NCI-H146 treated with DMSO at 0.1 percent for 48 hours (cell line): ENCODE measurements at regions not wholly inside any gene's neighbourhood (a gene's known extent, or its start where the extent isn't known, plus 50 kb on each side); places are given as distances from the start of the nearest gene placed in this dataset.

Experiments
- DNase-seq: peaks from one replicate; lab custom pipeline; 2025; ENCODE audit not compliant: unreplicated experiment; lab: John Stamatoyannopoulos, UW

GRCh38 chr20:7383216-7383615, 557.0 kb downstream of the HAO1 start:
- DNase-seq: no peak

- DNase-seq: no peak
These were observed 552.5 kb downstream of the HAO1 start for GRCh38 chr20:7387638-7388193.

DNA sequence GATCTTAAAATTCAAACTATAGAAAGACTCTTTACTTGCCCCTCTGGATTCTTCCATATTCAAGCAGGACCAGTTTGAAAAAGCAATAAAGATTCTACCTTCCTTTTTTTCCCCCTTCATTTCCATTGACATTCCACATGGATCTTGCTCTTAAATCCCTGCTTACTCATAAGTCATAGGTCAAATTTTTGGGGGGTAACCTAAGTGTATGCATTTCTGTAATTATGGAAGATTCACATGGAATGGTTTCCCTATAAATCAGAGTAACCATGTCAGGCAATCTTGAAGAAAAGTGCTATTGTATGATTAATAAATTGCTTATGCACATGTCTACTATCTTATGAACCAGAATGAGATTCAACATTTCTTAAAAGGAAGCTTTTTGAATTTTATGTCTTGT, 551.0 kb downstream of the HAO1 start:
- no peak for DNase-seq

- DNase-seq: no peak
These were observed 547.6 kb downstream of the HAO1 start for GRCh38 chr20:7392542-7393206.

DNA sequence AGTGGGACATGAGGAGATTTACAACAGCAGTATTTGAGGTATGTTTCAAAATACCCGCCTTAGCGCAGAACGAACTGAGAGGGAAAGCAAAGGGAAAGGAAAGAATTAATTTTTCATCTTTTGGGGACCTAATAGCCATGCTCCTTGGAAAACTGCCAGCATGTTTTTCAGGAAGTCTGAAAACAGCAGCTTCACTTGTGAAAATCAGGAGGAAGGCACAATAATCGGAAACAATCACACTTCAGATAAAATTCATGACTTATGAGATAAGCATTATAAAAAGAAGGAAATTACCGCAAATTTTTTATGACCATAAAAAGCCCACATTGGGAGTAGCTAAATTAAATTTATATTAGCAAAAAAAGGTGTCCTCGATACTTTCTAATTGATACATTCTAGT, 541.1 kb downstream of the HAO1 start:
- no peak for DNase-seq

GRCh38 chr20:7399575-7399974, 540.7 kb downstream of the HAO1 start:
- no peak for DNase-seq

- no peak for DNase-seq
These were observed 533.6 kb downstream of the HAO1 start for GRCh38 chr20:7406671-7407070.

GRCh38 chr20:7410150-7410549, 530.1 kb downstream of the HAO1 start:
- no peak for DNase-seq

DNA sequence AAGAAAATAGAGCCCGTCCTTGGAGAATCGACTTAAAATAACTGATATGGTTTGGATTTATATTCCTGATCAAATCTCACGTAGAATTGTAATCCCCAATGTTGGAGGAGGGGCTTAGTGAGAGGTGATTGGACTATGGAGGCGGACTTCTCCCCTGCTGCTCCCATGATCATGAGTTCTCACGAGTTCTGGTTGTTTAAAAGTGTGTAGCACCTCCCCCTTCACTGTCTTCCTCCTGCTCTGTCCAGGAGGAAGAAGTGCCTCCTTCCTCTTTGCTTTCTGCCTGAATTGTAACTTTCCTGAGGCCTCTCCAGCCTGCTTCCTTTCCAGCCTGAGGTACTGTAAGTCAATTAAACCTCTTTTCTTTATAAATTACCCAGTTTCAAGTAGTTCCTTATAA, 529.2 kb downstream of the HAO1 start:
- DNase-seq: no peak

DNA sequence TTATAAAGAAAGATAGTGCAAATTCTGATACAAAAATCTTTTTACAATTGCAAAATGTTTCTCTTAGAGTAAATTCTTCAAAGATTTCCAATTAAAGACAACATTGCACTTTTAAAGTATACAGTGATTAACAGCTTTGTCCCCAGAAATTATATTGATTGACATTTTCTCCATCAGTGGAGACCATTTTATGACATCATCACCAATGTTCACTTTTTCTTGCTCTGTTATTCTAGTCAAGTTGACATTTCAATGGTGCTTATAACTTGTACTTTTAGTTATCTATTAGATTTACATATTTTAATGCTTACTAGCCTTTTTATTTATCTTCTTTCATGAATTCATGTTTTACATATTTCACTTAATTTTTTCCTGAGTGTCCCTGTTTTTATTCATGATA, 524.8 kb downstream of the HAO1 start:
- DNase-seq: no peak

DNA sequence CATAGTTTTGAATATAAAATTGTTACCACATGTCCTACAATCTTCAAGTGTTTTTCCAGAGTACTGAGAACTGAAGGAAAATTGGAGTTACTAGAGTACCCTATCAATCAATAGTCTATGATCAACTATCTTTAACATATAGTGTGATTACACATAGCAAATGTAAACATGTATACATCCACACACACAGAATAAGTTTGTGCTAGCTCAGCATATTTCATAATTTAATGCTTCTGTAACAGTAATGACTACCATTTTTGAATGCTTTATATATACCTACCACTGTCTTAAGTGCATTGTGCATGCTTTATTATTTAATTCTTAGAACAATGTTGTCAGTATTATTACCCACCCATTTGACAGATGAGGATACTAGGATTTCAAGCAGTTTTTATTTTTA, 523.9 kb downstream of the HAO1 start:
- DNase-seq: no peak

DNA sequence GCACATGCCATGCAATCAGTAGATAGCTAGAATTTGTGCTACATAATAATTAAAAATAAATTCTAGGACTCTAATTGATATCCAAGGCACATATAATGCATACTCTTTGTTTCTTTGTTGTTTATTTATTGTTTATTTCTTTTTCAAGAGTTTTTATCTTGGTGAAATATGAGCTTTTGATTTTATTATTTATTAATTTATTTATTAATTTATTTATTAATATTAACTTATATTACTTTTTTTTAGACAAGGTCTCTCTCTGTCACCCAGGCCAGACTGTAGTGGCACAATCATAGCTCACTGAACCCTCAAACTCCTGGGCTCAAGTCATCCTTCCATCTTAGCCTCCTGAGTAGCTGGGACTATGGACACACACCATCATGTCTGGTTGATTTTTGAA, 519.9 kb downstream of the HAO1 start:
- DNase-seq: no peak

- peak; percentile 93 for DNase-seq
These were observed 513.3 kb downstream of the HAO1 start for GRCh38 chr20:7426890-7427496.

GRCh38 chr20:7428946-7429345, 511.3 kb downstream of the HAO1 start:
- no peak for DNase-seq

DNA sequence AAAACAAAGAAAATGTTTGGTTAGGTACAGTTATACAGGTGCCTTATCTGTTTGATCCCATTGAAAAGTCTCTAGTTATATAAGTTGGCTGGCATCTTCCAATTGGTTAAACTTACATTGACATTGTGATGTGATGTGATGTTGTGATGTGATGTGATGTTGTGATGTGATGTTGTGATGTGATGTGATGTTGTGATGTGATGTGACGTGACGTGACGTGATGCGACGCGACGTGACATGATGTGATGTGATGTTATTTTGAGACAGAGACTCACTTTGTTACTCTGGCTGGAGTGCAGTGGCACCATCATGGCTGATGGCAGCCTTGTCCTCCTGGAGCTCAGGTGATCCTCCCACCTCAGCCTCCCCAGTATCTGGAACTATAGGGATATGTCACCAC, 507.6 kb downstream of the HAO1 start:
- no peak for DNase-seq

- no peak for DNase-seq
These were observed 502.9 kb downstream of the HAO1 start for GRCh38 chr20:7437311-7437710.

DNA sequence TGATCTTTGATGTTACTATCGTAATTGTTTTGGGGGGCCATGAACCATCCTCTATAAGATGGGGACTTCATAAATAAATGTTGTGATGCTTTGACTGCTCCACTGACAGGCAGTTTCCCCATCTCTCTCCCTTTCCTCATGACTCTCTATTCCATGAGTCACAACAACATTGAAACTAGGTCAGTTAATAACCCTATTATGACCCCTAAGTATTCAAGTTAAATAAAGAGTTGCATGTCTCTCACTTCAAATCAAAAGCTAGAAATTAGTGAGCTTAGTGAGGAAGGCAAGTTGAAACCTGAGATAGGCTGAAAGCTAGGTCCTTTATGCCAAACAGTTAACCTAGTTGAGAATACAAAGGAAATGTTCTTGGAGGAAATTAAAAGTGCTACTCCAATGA, 491.0 kb downstream of the HAO1 start:
- no peak for DNase-seq

- DNase-seq: no peak
These were observed 487.4 kb downstream of the HAO1 start for GRCh38 chr20:7452890-7453289.

- DNase-seq: no peak
These were observed 486.2 kb downstream of the HAO1 start for GRCh38 chr20:7454047-7454446.

DNA sequence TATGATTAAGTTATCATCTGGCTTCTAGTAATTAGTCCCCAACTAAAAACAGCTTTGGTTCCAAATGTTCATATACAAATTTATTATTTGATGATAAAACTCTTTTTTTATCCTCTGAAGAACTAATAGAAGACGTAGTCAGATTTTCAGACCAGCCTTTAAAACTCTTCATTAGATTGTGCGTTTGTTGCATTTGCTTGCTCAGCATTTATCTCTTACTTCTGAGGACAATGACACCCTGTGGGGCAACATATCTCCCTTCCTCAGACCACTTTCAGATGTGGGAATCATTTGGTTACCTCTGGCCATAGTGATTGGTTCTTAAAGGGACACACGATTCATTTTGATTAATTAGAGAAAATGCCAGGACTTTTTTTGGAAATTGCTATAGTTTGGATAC, 481.8 kb downstream of the HAO1 start:
- no peak for DNase-seq

- no peak for DNase-seq
These were observed 481.2 kb downstream of the HAO1 start for GRCh38 chr20:7459083-7459482.

GRCh38 chr20:7463290-7463689, 477.0 kb downstream of the HAO1 start:
- no peak for DNase-seq

DNA sequence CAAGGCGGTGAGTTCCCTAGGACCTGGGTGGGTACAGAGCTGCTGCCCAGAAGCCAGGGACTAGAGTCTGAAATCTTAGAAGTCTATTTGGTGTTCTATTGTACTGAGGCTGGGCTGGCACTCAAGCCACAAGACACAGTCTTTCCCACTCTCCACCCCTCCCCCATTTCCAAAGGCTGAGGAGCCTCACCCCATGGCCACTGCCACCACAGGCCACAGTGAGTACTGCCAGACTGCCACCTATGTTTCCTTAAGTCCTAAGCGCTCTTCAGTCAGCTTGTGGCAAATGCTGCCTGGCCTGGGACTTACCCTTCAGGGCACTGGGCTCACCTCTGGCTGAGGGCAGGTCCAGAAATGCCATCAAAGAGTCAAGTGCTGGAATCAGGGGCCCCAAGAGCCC, 469.3 kb downstream of the HAO1 start:
- DNase-seq: no peak
